OCI-LY3 (cell line): ENCODE measurements at regions not wholly inside any gene's neighbourhood (a gene's known extent, or its start where the extent isn't known, plus 50 kb on each side); places are given as distances from the start of the nearest gene placed in this dataset.

Source experiments
- H2AFZ ChIP-seq: fragments of 200-600, 300-600 bp; shearing (Covaris generic); 2 replicates; pipeline ENCODE4 v1.6.0; 2014; ENCODE audit warnings: antibody characterized with exemption, low read depth, low read length
- H3K27ac ChIP-seq: fragments of 200-600, 300-600 bp; sonication (generic); 2 replicates; pipeline ENCODE4 v1.5.1; 2014; ENCODE audit warnings: mild to moderate bottlenecking, low read length, moderate library complexity, mixed read lengths
- H3K27me3 ChIP-seq: fragments of 200-600, 300-600 bp; sonication (generic); 2 replicates; pipeline ENCODE4 v1.6.1; 2014; ENCODE audit warnings: low read depth, low read length, mixed read lengths
- H3K36me3 ChIP-seq: fragments of 200-600, 300-600 bp; sonication (generic); replicated peaks from 2 replicates; pipeline ENCODE3; 2014; ENCODE audit warnings: low read depth, low read length, mixed read lengths
- H3K4me1 ChIP-seq: fragments of 300-600, 200-600 bp; sonication (generic); 2 replicates; pipeline ENCODE4 v1.6.1; 2014; ENCODE audit warnings: low read length, mixed read lengths
- H3K4me2 ChIP-seq: fragments of 200-600, 300-600 bp; sonication (generic); 2 replicates; pipeline ENCODE4 v1.6.1; 2014; ENCODE audit warnings: low read length, mixed read lengths
- H3K4me3 ChIP-seq: fragments of 300-600, 200-600 bp; sonication (generic); 2 replicates; pipeline ENCODE4 v1.5.1; 2014; ENCODE audit warnings: antibody characterized with exemption, mild to moderate bottlenecking, low read length, moderate library complexity
- H3K79me2 ChIP-seq: fragments of 300-600, 200-600 bp; shearing (Covaris generic); 2 replicates; pipeline ENCODE4 v1.6.1; 2014; ENCODE audit warnings: mild to moderate bottlenecking, low read length, mixed read lengths
- H3K9ac ChIP-seq: fragments of 300-600, 200-600 bp; shearing (Covaris generic); 2 replicates; pipeline ENCODE4 v1.6.0; 2014; ENCODE audit warnings: mild to moderate bottlenecking, low read length, moderate library complexity
- H3K9me3 ChIP-seq: fragments of 200-600, 300-600 bp; shearing (Covaris generic); 2 replicates; pipeline ENCODE4 v1.6.1; 2014; ENCODE audit warnings: low read length, mixed read lengths; ENCODE audit not compliant: insufficient read depth
- H4K20me1 ChIP-seq: fragments of 200-600, 300-600 bp; sonication (generic); 2 replicates; pipeline ENCODE4 v1.6.1; 2016; ENCODE audit warnings: low read length, mixed read lengths; ENCODE audit not compliant: insufficient read depth
- CTCF ChIP-seq: fragments of 200-600, 300-600 bp; sonication (generic); IDR thresholded peaks from 2 replicates; pipeline ENCODE4 v1.5.1; 2014; ENCODE audit warnings: antibody characterized with exemption, low read length, low read depth
- EZH2phosphoT487 ChIP-seq: fragments of 200-600 bp; shearing (Covaris generic); IDR thresholded peaks from 2 replicates; pipeline ENCODE4 v1.6.1; 2018; ENCODE audit warnings: antibody characterized with exemption, mixed run types, low read depth

GRCh38 chr1:221515496-221515895 is 226.4 kb downstream of the DUSP10 start:
- H3K4me1 ChIP-seq = peaks cover 9% of the 10 kb centered on the region
- H4K20me1 ChIP-seq = no peaks in the 10 kb centered on the region
- no peaks in the 10 kb centered on the region for H3K27me3 ChIP-seq

GRCh38 chr1:221517961-221518360 is 223.9 kb downstream of the DUSP10 start:
- TF ChIP-seq EZH2phosphoT487 (no peak), CTCF (no peak)
- Histone ChIP-seq H3K36me3 (no peaks in the 10 kb centered on the region), H3K27me3 (no peaks in the 10 kb centered on the region), H3K9me3 (no peaks in the 10 kb centered on the region), H2AFZ (no peak overlapping the region), H4K20me1 (no peaks in the 10 kb centered on the region), H3K27ac (no peak overlapping the region), H3K9ac (no peak overlapping the region), H3K79me2 (no peaks in the 10 kb centered on the region), H3K4me1 (peaks cover 9% of the 10 kb centered on the region), H3K4me2 (no peak overlapping the region), H3K4me3 (no peak overlapping the region)

More at GRCh38 chr1:221515496-221515895, 226.4 kb downstream of the DUSP10 start:
- Histone ChIP-seq H3K9ac (no peak overlapping the region), H2AFZ (no peak overlapping the region), H3K4me3 (no peak overlapping the region), H3K27ac (no peak overlapping the region), H3K79me2 (no peaks in the 10 kb centered on the region), H3K36me3 (no peaks in the 10 kb centered on the region), H3K4me2 (no peak overlapping the region), H3K9me3 (no peaks in the 10 kb centered on the region)
- no peak for TF ChIP-seq EZH2phosphoT487

- Histone ChIP-seq H3K79me2 (no peaks in the 10 kb centered on the region), H3K4me1 (no peaks in the 10 kb centered on the region), H3K4me2 (no peak overlapping the region), H3K27me3 (no peaks in the 10 kb centered on the region), H4K20me1 (no peaks in the 10 kb centered on the region), H3K9ac (no peak overlapping the region), H3K36me3 (no peaks in the 10 kb centered on the region), H3K4me3 (no peak overlapping the region), H2AFZ (no peak overlapping the region), H3K9me3 (no peaks in the 10 kb centered on the region), H3K27ac (no peak overlapping the region)
- TF ChIP-seq CTCF = no peak
Measured at GRCh38 chr1:221520250-221520649, 221.6 kb downstream of the DUSP10 start.

- Histone ChIP-seq H3K79me2 (no peaks in the 10 kb centered on the region), H3K4me3 (no peak overlapping the region), H3K27ac (no peak overlapping the region), H3K9me3 (no peaks in the 10 kb centered on the region), H3K9ac (no peak overlapping the region), H3K4me1 (no peaks in the 10 kb centered on the region), H2AFZ (no peak overlapping the region), H4K20me1 (no peaks in the 10 kb centered on the region), H3K36me3 (no peaks in the 10 kb centered on the region), H3K27me3 (no peaks in the 10 kb centered on the region), H3K4me2 (no peak overlapping the region)
- TF ChIP-seq CTCF (no peak), EZH2phosphoT487 (no peak)
Measured at GRCh38 chr1:221521686-221522085, 220.2 kb downstream of the DUSP10 start.

DNA sequence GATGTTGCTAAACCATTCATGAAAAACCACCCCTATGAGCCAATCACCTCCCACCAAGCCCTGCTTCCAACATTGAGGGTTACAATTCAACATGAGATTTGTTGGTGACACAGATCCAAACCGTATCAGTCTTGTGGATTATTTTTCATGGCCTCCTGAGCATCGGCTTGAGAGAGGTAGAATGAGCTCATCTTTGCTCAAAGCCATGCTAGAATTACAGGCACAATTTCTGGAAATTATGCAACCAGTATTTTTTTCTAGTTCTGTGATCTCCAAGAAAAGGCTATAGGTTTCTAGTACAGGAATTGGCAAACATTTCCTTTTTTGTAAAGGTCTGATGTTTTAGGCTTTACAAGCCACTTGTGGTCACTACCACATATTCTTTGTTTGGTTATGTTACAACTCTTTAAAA is 219.4 kb downstream of the DUSP10 start:
- H3K4me2 ChIP-seq = no peak overlapping the region
- H3K9ac ChIP-seq = no peak overlapping the region
- no peak overlapping the region for H3K27ac ChIP-seq
- no peaks in the 10 kb centered on the region for H4K20me1 ChIP-seq
- H3K4me1 ChIP-seq = no peaks in the 10 kb centered on the region
- no peak for TF ChIP-seq EZH2phosphoT487
- TF ChIP-seq CTCF = no peak
- no peaks in the 10 kb centered on the region for H3K9me3 ChIP-seq
- no peak overlapping the region for H2AFZ ChIP-seq
- H3K36me3 ChIP-seq = no peaks in the 10 kb centered on the region
- H3K27me3 ChIP-seq = no peaks in the 10 kb centered on the region
- H3K79me2 ChIP-seq = no peaks in the 10 kb centered on the region
- H3K4me3 ChIP-seq = no peak overlapping the region
